DMS114 treated with DMSO at 0.1 percent for 48 hours (cell line): ENCODE measurements at regions not wholly inside any gene's neighbourhood (a gene's known extent, or its start where the extent isn't known, plus 50 kb on each side); places are given as distances from the start of the nearest gene placed in this dataset.

ENCODE experiments used
- DNase-seq: peaks from one replicate; lab custom pipeline; 2025; ENCODE audit not compliant: unreplicated experiment; lab: John Stamatoyannopoulos, UW

DNA sequence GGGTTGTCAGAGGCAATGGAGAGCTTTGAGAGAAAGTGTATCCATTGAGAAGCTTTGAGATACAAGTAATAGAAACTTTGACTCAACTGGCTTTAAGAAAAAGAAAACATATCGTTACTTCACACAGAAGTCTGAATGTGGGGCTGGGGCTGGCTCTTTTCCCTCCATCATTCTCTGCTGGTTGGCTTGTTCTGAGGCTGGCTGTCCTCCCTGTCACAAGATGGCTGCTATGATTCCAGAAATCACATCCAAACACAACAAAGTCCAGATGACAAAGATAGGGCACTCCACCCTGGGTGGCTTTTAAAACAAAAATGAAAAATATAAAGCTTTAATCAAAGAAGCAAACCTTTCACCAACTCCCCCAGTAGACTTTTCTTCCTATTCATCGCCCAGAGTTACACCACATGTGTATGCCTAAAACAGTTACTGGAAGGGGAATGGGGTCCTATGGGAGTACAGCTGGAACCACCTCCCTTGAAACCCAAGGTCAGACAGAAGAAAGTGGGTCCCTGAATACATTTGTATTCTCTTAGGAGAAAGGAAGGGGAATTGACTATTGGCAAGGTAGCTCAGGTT, 284.3 kb downstream of the GAS1 start:
- no peak for DNase-seq

DNA sequence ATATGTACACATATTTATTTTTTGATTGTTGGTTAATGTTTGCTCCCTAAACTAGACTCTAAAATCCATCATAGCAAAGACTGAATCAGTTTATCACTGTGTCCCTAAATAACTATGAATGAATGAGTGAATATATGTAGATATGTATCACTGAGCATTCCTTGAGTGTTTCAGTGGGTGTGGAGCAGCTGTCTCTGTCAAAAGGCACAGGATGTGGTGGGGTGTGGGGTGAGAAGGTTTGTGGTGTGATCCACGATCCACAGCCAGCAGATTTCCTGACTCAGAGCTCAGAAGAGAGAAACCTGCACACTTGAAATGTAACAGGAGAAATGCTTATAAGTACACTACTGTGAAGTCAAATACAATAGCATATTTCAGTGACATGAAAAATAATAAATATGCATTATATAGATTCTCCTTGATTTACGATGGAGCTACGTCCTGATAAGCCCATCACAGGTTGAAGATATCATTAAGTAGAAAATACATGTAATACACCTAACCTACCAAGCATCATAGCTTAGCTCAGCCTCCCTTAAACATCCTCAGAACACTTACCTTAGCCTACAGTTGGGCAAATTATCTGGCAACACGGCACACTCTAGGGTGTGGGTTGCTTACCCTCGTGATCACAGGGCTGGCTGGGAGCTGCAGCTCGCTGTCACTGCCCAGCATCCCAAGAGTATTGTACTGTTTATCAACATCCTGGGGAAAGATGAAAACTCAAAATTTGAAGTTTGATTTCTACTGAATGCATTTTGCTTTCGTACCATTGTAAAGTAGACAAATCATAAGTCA, 287.0 kb downstream of the GAS1 start:
- DNase-seq, result no peak

DNA sequence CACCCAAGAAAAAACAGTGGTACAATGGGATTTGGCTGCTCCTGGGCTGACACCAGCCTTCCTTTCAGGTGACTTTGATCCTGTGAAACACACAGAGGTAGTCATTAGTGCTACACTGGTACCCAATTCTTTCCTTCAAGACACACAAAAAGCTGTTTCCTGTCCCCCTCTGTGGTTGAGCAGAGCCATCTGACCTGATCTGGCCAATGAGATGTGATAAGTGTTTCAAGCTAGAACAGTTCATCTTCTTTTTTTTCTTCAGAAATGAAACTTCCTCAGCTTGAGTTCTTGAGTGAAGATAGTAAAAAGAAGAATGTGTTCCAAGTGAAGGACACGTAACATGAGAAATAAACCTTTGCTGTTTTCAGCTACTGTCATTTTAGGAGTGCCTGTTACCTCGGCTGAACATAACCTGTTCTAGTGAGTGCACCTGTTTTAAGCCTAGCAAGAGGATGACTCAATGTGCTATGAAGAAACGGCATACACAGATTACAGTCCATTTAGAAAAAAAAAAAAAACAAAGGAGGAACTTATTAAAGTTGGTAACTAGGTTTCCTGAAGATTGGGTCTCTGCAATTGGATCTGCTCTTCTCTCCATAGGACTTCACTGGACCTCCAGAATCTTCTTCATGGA, 287.8 kb downstream of the GAS1 start:
- no peak for DNase-seq

DNA sequence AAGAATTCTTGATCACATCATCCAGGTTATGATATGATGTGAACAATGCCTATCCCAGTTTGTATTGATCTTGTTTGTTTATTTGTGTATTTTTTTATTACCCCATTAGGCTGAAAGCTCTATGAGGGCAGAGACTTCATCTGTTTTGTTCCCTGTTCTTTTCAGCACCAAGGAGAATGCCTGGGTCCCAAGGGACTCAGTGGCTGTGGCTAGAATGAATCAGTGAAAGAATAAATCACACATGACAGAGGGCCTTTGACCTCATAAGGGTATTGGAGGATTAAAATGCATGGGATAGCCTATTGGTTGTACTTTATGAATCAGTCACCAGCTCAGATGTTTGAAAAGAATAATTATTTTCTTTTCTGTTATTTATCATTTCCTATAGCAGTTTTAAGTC, 292.2 kb downstream of the GAS1 start:
- DNase-seq, result no peak

DNA sequence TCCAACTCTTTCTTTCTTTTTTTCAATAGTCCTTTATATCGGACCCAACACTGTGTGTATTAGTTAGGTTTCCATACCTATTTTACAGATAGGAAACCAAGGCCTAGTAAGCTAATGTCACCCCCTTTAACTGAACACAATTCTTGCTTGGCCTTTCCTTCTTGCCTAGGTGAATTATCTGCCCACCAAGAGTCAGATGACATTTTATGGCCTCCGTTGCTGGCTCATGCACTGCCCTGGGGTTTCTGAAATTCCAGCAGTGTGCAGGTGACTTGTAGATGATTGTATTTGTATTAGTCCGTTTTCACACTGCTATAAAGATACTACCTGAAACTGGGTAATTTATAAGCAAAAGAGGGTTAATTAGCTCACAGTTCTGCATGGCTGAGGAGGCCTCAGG, 293.8 kb downstream of the GAS1 start:
- no peak for DNase-seq

DNA sequence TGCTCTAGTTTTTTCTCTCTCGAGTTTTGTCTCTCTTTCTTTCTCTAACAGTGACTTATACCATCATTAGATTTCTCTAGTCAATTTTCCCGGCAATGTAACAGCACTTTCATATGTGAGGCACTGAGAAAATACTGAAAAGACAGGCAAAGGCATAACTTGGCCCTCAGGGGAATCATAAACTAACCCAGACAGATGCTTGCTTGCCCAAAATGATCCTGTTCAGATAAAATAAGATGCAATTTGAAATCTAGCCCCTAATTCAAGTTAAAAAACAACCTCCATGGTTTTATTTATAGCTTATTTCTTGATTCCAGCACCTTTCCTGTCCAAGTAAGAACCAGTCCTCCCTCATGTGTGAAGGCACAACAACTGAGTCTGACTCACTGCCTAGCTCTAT, 294.6 kb downstream of the GAS1 start:
- no peak for DNase-seq

DNA sequence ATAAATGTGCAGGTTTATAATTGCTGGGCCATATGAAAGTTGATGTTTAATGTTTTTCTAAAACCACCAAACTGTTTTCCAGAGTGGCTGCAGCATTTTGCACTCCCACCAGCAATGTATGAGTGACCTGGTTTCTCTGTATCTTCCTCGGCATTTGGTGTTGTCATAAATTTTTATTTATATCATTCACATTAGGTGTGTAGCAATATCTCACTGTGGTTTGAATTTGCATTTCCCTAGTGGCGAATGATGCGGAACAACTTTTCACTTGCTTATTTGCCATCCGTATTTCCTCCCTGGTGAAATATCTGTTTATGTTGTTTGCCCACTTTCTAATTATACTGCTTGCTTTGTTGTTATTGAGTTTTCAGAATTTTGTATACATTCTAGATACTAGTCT, 295.7 kb upstream of the TUT7 start:
- DNase-seq, result no peak

DNA sequence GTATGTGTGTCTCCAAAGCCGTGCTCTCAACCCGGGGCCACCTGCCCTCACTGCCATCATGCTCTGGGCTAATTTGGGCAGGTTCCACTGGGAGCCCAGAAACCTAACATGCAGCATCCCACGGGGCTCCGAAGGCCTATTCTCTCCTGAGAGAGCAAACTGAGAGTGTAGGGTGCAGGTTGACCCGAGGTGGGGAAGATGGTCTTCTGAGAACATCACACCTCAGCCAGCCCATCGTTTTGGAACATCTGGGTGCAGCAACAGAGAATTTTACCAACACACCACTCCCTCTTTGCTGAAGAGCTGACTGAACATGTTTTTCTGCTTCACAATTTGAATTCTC, 294.6 kb upstream of the TUT7 start:
- DNase-seq, result no peak

DNA sequence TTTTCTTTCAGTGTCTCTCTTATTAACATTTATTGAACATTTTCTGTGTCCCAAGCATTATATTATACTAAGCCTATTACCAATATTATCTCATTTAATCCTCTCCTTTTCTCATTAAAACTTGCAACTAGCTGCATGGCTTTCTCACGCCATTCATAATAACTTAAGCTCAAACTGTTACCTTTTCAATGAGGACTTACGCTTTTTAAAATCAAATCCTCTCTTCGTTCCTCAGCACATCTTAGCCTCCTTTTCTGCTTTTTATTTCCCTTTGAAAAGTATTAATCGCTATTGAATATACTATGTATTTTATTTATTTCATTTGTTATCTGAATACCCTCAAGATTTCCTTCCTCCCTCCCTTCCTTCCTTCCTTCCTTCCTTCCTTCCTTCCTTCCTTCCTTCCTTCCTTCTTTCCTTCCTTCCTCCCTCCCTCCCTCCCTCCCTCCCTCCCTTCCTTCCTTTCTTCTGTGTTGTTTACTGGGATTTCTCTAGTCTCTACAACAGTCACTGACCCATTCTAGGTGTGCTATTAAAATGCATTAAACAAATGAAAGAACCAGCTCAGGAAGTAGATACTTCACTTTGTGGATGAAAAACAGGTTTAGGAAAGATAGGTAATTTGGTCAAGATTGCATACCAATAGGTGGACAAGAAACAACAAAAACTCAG, 294.1 kb upstream of the TUT7 start:
- no peak for DNase-seq

DNA sequence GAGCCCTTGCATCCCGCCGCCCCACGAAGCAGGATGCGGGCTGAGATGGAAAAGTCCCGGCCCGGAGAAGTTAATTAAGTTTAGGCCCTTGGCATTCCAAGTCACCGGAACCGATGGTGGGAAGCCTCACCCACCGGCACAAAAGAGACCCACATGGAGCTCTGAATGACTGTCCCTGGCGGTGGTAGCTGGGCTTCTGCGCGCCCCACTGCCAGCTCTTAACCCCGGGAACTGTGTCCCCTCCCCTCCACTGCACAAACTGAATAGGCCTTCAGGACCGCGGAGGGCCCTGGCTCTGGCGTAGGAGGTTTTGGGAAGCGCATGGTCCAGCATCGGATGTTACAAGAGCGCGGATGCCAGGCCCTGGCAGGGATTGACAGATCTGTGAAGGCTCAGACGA, 291.1 kb upstream of the TUT7 start:
- no peak for DNase-seq

DNA sequence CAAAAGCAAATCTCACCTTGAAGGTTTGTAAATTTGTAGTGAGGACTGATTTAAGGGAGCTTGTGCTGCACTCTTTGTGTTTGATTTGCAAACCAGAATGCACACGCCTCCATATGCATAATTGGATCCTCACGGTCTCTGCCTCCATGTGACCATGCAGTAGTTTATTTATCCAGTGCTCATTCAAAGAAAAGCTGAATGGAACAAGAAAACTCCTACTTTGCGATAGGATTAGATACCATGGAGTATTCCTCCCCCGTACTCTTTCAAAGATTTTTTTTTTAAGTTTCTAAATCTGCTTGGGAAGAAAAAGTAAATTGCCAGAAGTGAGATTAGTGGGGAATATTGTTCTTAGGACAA, 290.4 kb upstream of the TUT7 start:
- no peak for DNase-seq

DNA sequence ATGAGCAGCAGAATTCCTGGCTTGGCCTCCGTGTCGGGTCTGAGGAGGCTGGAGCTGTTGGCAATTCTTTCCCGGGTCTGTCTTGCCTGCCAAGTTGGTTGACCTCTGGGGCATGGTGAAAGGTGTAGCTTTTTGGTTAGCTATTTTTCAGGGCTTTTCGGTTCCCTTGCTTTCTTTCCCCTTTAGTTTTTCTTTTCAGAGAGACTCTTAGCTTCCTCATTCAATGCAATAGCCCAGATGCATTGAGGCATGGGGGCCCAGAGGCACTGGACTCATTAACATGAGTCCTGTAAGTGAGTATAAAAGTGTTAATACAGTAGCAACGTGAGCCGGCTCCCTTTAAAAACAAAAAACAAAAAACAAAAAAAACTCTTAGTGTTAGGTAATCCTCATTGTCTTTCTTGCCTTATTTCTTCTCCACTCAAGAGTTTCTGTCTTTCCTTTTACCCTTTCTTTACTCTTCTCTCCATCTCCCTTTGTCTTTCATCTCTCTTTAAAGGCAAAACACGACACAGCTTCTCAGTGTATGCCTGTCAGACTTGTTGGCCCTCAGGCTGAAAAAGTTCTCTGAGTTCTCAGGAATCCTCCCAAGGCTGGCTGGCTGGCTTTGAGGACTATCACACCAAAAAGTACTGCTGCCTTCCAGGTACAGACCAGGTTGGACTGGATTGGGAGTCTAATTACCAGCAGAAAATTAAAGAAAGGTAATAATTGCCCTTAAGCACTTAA, 289.9 kb upstream of the TUT7 start:
- no peak for DNase-seq

DNA sequence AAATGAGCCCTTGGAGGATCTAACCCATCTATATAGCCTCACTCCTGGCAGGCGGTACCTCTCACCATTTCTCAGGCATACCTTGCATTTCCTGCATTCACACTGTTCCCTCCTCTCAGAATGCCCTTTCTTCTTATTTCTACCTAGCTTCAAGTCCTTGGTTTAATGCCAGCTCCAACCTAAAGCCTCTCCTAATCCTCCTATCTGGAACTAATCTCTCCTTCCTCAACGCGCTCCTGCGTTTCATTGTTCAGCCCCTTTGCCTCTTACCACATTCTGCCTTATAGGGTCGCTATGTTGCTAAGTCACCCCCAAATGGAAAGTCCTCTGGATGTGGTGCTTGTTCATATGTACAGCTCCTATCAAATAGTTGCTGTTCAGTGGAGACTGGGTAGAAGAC, 288.5 kb upstream of the TUT7 start:
- no peak for DNase-seq

DNA sequence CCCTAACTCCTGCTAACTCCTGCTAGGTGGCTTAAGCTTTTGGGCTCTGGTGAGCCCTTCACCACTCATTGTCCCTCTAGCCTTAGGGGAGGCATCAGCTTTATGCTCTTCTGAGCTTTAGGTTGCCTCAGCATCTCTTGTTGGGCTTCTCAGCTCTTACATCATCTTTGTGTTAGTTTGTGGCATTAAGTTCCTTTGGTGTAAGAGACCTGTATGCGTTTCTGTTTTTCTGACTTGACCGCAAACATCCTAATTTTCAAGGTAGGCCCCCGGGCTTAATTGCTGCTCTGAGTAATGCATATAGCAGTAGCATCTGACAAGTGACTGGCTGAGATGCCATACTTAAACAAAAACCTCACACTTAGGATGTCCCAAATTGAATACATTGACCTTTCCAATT, 287.8 kb upstream of the TUT7 start:
- no peak for DNase-seq

DNA sequence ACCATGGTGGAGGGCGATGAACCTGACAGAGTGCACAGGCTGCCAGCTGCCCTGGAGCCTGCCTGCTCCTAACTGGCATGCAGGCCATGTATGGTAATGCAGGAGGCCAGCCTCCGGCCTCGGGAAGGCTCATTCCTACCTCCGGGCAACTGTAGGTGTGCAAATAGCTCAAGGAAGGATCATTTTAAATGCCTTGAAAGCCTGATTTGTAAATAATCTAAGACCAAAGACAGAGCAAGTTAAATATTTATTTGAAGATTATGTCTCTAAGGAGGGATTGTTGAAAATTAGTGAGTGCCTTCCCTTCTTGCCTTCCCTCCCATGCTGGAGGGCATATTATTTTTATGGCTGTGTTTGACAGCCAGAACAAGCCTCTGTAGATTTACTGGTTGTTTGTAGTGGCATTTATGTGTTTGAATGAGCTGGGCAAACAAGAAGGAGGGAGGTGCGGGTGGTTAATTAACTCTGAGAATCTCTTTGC, 285.7 kb upstream of the TUT7 start:
- DNase-seq, result no peak

DNA sequence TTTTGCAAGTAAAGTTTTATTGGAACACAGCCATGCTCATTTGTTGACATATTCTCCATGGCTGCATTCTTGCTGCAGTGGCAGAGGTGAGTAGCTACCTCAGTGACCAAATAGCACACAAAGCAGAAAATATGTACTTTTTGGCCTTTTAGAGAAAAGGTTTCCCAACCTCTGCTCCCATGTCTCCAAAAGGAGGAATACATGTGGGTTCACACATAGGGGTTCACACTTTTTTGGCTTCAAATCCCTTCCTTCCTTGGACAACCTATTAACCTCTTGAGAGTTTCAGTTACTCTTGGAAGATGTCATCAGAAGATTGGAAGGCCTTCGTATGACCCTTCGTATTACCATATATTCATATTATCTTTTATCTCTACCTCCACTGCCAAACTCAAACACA, 285.1 kb upstream of the TUT7 start:
- DNase-seq, result no peak

DNA sequence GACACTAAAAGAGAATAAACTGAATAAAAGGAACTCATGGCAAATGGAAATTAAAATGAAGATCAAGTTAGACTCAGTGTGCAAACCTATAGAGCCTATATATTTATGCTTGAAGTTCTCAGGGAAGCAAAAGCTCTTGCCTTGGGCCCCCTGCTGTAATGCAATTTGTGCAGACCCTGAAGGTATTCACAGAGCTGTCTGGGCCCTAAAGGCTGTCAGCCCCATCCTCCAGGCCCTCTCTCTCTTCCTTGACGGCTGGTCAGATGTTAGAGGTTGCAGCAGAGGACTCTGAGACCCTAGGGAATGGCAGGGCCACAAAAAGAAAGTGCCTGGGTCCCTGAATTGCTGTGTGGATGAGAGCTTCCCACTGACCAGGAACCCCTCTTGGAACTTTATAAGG, 283.9 kb upstream of the TUT7 start:
- no peak for DNase-seq

DNA sequence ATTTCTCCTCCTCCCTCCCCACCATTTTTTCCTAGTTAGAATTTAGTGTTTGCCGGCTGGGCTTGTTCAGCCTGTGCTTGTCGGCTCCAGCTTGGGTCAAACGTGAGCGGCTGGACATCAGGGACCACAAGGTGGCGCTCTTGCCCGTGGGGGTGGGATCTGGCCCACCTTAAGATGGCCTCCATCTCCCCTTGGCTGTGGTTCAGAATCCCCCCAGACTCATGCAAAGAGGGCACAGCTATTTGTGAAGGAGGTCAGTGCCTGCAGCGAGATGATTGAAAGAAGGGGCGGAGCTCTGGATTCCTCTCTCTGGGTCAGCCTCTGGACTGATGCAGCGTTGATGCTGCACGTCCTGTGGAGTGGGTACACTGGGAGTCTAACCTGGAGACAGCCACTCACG, 283.3 kb upstream of the TUT7 start:
- no peak for DNase-seq

DNA sequence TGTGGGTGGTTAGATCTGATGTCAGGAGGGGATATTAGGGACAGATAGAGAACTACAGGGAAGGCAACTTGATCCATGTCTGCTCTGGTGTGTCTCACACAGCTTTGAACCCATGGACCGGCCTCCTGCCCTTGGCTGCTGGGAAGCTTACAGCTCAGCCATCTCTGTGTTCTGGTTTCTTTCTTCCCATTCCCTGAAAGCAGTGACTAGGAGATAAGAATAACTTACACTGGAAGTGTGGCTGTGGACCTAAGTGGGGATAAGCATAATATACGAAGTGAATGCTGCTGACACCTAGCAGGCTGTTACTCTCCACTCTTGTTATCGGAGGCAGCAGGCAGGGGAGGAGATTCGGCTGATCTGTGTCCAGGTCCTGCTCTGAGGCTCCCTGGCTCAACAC, 282.3 kb upstream of the TUT7 start:
- DNase-seq, result no peak

DNA sequence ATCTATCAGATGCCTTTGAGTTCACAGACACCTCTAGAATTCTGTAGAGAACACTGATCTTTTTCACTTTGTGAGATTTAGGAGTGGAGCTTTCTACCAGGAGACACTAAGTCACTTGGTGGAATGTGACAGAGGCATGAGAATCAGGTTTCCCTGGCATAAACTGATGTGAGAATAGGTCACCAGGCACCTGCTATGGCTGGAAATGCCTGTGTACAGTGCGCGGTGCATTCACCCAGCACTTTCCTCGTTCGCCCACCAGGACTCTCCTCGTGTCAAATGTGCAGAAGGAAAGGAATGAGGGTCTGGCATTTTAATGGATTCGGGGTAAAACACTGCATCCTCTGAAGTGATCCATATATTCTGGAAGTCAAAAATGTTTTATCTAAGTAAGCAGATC, 281.8 kb upstream of the TUT7 start:
- no peak for DNase-seq

DNA sequence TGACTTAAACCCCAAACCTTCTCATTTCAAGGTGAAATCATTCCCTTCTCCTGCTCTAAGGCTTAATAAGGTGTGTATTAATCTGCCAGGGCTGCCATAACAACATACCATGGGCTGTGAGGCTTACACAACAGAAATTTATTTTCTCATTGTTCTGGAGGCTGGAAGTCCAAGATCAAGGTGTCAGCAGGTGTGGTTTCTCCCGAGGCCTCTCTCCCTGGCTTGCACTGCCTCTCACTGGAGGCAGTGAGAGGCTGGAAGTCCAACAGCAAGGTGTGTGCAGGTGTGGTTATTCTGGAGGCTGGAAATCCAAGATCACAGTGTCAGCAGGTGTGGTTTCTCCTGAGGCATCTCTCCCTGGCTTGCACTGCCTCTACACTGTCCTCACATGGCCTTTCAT, 280.3 kb upstream of the TUT7 start:
- DNase-seq, result no peak

DNA sequence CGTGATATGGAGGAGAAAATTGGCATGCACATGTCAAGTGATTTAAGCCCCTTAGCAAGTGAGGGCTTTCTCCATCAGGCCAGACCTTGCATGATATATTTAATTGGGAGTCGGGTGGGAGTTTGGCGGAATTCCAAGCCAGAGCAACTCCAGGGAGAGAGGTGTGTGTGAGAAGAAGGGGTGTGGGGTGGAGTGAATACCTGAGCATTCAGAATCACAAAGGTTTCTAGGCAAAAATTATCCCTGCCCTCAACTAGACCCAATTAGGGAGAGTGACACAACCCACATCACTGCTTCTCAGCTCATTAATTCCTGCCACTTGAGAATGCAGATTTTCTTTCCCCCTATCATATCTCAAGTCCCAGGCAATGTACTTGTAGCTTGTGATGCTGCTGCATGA, 279.7 kb upstream of the TUT7 start:
- DNase-seq, result no peak
